NB4 (cell line): ENCODE measurements at regions not wholly inside any gene's neighbourhood (a gene's known extent, or its start where the extent isn't known, plus 50 kb on each side); places are given as distances from the start of the nearest gene placed in this dataset.

Experiments used
- DNase-seq: peaks from one replicate; pipeline ENCODE4 v3.0.0; 2010; ENCODE audit warnings: low read depth
- H3K4me3 ChIP-seq: one replicate; pipeline ENCODE4 v1.5.1; 2011; ENCODE audit warnings: mild to moderate bottlenecking, low read depth, low read length, moderate library complexity
- CTCF ChIP-seq: IDR thresholded peaks from one replicate; pipeline ENCODE4 v1.5.1; 2012; ENCODE audit warnings: low read depth, low read length
- MAX ChIP-seq: IDR thresholded peaks from 2 replicates; pipeline ENCODE4 v1.6.1; 2011; ENCODE audit warnings: low read depth, low read length
- MYC ChIP-seq: IDR thresholded peaks from 2 replicates; pipeline ENCODE4 v1.6.1; 2011; ENCODE audit warnings: low read depth, low read length
- POLR2A ChIP-seq: IDR thresholded peaks from 2 replicates; pipeline ENCODE4 v1.6.1; 2011; ENCODE audit warnings: mild to moderate bottlenecking; ENCODE audit not compliant: insufficient read length; ENCODE audit errors: extremely low read depth

GRCh38 chr6:40948570-40948969, 90.5 kb downstream of the UNC5CL start:
- no peak overlapping the region for H3K4me3 ChIP-seq
- DNase-seq, result no peak
- TF ChIP-seq MYC (no peak), POLR2A (no peak), MAX (no peak), CTCF (no peak)

DNA sequence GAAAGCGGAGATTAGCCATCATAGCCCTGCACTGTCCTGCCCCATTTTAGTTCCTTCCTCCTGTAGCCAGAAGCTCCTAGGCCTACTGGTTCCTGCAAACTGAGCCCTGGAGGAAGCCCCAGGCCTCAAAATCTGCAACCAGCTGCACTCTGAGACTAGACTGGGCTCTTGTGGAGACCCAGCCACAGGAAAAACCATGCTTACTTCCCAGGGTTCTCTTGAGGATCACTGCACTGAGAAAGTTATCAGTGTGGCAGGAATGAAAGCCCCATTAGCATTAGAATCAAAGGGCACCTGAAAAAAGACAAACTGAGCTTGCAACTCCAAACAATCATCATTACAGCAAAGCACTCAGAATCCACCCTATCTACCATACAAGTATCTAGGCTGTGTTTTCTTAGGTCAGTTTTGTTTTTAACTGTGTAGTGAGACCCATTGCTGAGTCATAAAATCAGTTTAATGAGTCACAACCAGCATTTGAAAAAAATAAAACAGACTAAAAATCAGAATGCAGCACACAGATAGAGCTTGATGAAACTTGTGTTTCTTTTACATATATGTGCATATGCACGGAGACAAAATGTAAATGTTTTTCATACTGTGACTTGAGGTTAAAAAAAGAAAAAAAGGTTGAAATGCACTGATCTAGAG, 91.0 kb downstream of the UNC5CL start:
- H3K4me3 ChIP-seq, result no peak overlapping the region
- TF ChIP-seq POLR2A (no peak), CTCF (no peak), MAX (no peak), MYC (no peak)
- no peak for DNase-seq

GRCh38 chr6:40946738-40947301, 92.2 kb downstream of the UNC5CL start:
- TF ChIP-seq MAX (no peak), POLR2A (no peak), CTCF (no peak), MYC (no peak)
- no peak for DNase-seq
- H3K4me3 ChIP-seq, result no peak overlapping the region

DNA sequence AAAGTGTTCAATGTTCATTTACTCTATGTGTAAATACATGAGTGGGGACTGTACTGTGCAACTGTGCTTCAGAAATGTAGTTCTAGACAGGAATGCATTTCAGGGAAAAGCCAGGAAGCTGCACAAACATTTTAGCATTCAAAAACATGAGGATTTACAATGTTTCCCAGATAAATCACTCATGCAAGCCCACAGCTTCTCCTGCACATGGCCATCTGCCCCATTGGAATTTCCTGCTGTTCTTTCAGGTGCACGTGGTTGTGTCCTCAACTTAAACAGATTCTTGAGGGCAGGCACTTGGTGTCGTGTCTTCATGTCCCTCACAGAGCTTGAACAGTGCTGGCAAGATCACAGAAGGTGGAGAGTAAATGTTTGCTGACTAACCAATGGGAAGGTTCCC, 101.5 kb downstream of the UNC5CL start:
- DNase-seq, result no peak
- H3K4me3 ChIP-seq, result no peak overlapping the region
- no peak for TF ChIP-seq MYC
- TF ChIP-seq MAX, result no peak
- no peak for TF ChIP-seq POLR2A
- TF ChIP-seq CTCF, result no peak

DNA sequence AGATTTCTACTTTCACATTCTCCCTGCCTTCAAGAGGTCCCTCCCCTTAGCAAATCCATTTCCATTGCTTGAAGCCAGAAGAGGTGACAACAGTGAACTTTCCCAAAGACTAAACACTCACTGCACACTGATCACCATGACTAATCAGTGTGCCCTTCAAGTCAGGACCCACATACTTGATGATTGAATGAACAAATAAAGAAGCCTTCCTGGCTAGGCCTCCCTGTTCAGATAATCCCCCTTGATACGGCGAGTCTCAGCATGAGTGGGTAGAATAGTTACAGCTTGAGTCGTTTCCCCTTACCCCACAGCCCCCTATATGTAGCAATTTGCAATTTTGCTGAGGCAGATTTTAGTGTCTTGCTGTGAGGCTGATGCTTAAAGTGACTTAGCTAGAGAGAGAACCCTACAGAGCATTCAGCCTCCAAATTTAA, 102.2 kb downstream of the UNC5CL start:
- DNase-seq, result no peak

More for the DNA sequence above, 102.2 kb downstream of the UNC5CL start:
- H3K4me3 ChIP-seq, result no peak overlapping the region
- TF ChIP-seq MYC (no peak), POLR2A (no peak), MAX (no peak), CTCF (no peak)
